Cardiac fibroblast (primary cell): ENCODE measurements at regions not wholly inside any gene's neighbourhood (a gene's known extent, or its start where the extent isn't known, plus 50 kb on each side); places are given as distances from the start of the nearest gene placed in this dataset.

Experiments used
- DNase-seq, 2 donors: peaks; one replicate each; pipeline versions ENCODE4 v3.0.0 to v3.0.0-alpha.2; 2010; ENCODE audit warnings: low read depth in 2 of 2
- H3K4me3 ChIP-seq, 2 donors: replicated peaks in 1 of 2; 1 replicate in 1 of 2; 2 replicates in 1 of 2; pipeline ENCODE4 v1.5.1; 2011; ENCODE audit warnings: low read depth in 2 of 2, low read length in 2 of 2, mild to moderate bottlenecking in 2 of 2, moderate library complexity in 1 of 2
- TF ChIP-seq, protein P1 (sequence below): IDR thresholded peaks from one replicate; pipeline ENCODE4 v1.5.1; 2011; ENCODE audit warnings: low read depth, mild to moderate bottlenecking, low read length, inconsistent platforms

GRCh38 chr4:24704149-24704548, 91.2 kb upstream of the SOD3 start:
- H3K4me3 ChIP-seq: no peak overlapping the region
- DNase-seq: no peak
- TF ChIP-seq, protein P1, sequence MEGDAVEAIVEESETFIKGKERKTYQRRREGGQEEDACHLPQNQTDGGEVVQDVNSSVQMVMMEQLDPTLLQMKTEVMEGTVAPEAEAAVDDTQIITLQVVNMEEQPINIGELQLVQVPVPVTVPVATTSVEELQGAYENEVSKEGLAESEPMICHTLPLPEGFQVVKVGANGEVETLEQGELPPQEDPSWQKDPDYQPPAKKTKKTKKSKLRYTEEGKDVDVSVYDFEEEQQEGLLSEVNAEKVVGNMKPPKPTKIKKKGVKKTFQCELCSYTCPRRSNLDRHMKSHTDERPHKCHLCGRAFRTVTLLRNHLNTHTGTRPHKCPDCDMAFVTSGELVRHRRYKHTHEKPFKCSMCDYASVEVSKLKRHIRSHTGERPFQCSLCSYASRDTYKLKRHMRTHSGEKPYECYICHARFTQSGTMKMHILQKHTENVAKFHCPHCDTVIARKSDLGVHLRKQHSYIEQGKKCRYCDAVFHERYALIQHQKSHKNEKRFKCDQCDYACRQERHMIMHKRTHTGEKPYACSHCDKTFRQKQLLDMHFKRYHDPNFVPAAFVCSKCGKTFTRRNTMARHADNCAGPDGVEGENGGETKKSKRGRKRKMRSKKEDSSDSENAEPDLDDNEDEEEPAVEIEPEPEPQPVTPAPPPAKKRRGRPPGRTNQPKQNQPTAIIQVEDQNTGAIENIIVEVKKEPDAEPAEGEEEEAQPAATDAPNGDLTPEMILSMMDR: no peak

GRCh38 chr4:24705016-24705753, 90.2 kb upstream of the SOD3 start:
- no peak overlapping the region for H3K4me3 ChIP-seq
- TF ChIP-seq, protein P1: no peak
- DNase-seq: no peak

DNA sequence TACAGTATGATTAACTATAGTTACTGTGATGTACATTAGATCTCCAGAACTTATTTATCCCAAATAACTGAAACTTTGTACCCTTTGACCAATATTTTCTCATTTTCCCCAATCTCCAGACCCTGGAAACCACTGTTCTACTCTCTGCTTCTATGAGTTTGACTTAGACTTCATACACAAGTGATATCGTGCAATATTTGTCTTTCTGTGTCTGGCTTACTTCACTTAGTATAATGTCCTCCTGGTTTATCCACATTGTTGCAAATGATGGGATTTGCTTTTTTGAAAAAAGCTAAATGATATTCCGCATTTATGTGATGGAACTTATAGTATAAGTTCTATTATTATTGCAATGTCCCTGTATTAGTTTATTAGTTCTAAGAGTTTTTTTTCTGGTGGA, 81.8 kb upstream of the SOD3 start:
- DNase-seq: no peak
- TF ChIP-seq, protein P1: no peak
- no peak overlapping the region for H3K4me3 ChIP-seq

- H3K4me3 ChIP-seq: no peak overlapping the region
- TF ChIP-seq, protein P1: no peak
- DNase-seq: no peak
Observed at GRCh38 chr4:24719615-24720014, 75.8 kb upstream of the SOD3 start.

DNA sequence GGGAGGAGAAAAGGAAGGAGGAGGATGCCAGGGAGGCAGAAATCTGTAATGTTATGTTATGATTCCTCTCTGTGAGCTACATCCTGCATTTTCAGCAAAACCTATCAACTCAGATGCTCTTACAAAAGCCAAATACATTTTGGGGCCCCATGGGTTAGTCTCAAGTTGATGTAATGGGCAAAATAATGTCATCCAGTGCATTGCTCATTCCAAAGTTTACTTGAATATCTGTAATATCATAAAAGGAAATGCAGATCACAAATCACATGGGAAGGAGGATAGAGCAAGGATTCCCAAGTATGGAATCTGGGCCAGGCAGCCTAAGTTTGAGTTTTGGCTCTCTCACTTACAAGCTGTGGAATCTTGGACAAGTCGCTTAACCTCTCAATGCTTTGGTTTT, 74.9 kb upstream of the SOD3 start:
- peak in 1 of 2 donors; percentile 22 for DNase-seq
- H3K4me3 ChIP-seq: no peak overlapping the region
- TF ChIP-seq, protein P1: no peak

DNA sequence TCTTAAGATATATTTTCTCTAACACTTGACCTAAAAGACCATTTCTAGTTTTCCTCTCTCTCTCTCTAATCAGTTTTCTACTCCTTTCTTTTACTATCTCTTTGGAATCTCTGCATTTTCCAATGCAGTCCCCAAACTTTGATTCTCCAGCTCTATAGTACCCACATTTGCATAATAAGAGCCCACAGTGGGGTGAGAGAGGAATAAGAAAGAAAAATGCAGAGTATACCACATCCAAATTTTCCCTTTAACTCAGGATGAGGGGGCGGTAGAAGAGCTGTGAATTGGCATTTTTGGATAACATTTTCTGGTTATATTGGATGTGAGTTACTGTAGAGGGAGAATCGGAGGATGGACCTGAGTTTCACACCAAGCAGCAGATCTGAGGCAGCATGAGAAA, 74.4 kb upstream of the SOD3 start:
- no peak for DNase-seq
- H3K4me3 ChIP-seq: no peak overlapping the region
- TF ChIP-seq, protein P1: no peak
